ENCODE measurements at regions not wholly inside any gene's neighbourhood (a gene's known extent, or its start where the extent isn't known, plus 50 kb on each side); places are given as distances from the start of the nearest gene placed in this dataset.
"Not testable (repeated sequence)": the region's sequence is repeated elsewhere in the genome, so short reads cannot be mapped to it uniquely, and the experiment has no call there.

DNA sequence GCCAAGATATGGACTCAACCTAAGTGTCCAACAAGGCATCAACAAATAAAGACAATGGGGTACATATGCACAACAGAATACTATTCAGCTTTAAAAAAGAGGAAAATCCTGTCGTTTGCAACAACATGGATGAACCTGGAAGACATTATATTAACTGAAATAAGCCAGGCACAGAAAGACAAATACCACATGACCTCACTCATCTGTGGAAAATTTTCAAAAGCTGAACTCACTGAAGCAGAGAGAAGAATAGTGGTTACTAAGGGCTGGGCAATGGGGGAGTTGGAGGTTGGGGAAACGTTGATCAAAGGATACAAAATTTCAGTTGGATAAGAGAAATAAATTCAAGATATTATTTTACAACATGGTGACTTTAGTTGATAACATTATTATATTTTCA is 221.4 kb upstream of the PITRM1 start:
- Histone ChIP-seq H3K4me1 (ENCODE audit: control insufficient read depth, low read depth, low read length) (no peaks in the 10 kb centered on the region), H3K9ac (ENCODE audit: low read length) (no peak overlapping the region), H3K9me3 (ENCODE audit: control insufficient read depth, low read depth, low read length) (no peaks in the 10 kb centered on the region), H3K27me3 (ENCODE audit: control insufficient read depth, insufficient read depth, low read length) (no peaks in the 10 kb centered on the region), H3K4me3 (ENCODE audit: low read length) (no peak overlapping the region), H3K36me3 (ENCODE audit: control insufficient read depth, low read depth, low read length) (no peaks in the 10 kb centered on the region), H3K27ac (ENCODE audit: low read length) (no peak overlapping the region)

DNA sequence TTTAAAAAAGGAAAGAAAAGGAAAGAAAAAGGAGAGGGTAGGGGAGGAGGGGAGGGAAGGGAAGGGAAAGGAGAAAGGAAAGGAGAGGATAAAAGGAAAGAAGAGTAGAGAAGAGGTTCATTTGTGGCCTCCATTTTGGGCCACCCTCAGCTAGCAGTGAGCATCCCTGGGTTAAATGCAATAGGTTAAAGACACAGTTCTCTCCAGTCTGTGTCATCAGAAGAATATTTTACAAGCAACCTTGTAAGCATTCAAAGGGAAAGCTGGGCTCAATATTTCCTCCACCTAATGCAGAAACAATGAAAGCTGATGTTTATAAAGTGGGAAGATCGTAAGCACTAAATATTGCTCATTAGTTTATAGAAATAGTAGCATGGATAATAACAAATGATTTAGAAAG is 219.1 kb upstream of the PITRM1 start:
- no peaks in the 10 kb centered on the region for H3K36me3 ChIP-seq (ENCODE audit: control insufficient read depth, low read depth, low read length)
- H3K27ac ChIP-seq (ENCODE audit: low read length): no peak overlapping the region

DNA sequence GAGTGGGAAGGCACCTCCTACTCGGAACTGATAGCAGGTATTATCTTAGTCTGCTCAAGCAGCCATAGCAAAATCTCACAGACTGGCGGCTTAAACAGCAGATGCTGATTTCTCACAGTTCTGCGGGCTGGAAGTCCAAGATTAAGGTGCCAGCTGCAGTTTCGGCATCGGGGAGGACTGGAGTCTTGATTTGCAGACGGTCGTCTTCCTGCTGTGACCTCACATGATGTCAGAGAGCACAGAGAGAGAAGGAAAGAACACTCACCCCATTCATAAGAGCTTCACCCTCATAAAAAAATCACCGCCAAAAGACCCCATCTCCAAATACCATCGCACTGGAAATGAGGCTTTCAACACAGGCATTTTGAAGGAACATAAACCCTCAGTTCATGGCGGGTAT is 216.5 kb upstream of the PITRM1 start:
- Histone ChIP-seq H3K4me1 (ENCODE audit: control insufficient read depth, low read depth, low read length) (no peaks in the 10 kb centered on the region), H3K27me3 (ENCODE audit: control insufficient read depth, insufficient read depth, low read length) (no peaks in the 10 kb centered on the region), H3K9me3 (ENCODE audit: control insufficient read depth, low read depth, low read length) (peaks cover 3% of the 10 kb centered on the region), H3K4me3 (ENCODE audit: low read length) (no peak overlapping the region), H3K9ac (ENCODE audit: low read length) (no peak overlapping the region), H3K36me3 (ENCODE audit: control insufficient read depth, low read depth, low read length) (no peaks in the 10 kb centered on the region), H3K27ac (ENCODE audit: low read length) (no peak overlapping the region)

More for the DNA sequence above, 219.1 kb upstream of the PITRM1 start:
- H3K9me3 ChIP-seq (ENCODE audit: control insufficient read depth, low read depth, low read length): no peaks in the 10 kb centered on the region
- H3K27me3 ChIP-seq (ENCODE audit: control insufficient read depth, insufficient read depth, low read length): no peaks in the 10 kb centered on the region
- H3K4me3 ChIP-seq (ENCODE audit: low read length): no peak overlapping the region
- no peak overlapping the region for H3K9ac ChIP-seq (ENCODE audit: low read length)
- no peaks in the 10 kb centered on the region for H3K4me1 ChIP-seq (ENCODE audit: control insufficient read depth, low read depth, low read length)

DNA sequence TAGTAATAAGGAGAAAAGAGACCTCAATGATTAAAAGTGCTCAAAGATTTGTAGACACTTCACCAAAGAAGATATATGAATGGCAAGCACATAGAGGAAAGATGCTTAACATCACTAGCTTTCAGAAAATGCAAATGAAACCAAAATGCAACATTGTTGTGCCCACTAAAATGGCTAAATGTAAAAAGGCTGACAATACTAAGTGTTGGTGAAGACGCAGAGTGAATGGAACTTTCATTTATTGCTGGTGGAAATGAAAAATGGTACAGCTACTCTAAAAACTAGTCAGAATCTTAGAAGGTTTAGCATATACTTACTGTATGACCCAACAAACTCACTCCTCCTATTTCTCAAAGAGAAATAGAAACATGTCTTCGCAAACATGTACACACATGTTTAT is 212.9 kb upstream of the PITRM1 start:
- Histone ChIP-seq H3K36me3 (ENCODE audit: control insufficient read depth, low read depth, low read length) (no peaks in the 10 kb centered on the region), H3K27ac (ENCODE audit: low read length) (no peak overlapping the region), H3K27me3 (ENCODE audit: control insufficient read depth, insufficient read depth, low read length) (no peaks in the 10 kb centered on the region), H3K4me1 (ENCODE audit: control insufficient read depth, low read depth, low read length) (no peaks in the 10 kb centered on the region), H3K4me3 (ENCODE audit: low read length) (no peak overlapping the region), H3K9ac (ENCODE audit: low read length) (no peak overlapping the region), H3K9me3 (ENCODE audit: control insufficient read depth, low read depth, low read length) (peaks cover 3% of the 10 kb centered on the region)

DNA sequence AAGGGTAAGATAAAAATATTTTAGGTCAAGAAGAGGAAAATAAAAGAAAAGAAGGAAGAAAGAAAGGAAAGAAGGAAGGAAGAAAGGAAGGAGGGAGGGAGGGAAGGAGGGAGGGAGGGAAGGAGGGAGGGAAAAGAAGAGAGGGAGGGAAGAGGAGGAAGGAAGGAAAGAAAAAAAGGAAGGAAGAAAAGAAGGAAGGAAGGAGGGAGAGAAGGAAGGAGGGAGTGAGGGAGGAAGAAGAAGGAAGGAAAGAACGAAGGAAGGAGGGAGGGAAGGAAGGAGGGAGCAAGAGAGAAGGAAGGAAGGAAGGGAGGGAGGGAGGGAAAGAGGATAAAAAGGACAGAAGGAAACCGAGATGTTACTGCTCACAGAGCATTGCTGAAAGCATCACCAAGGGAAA is 209.5 kb upstream of the PITRM1 start:
- no peak overlapping the region for H3K27ac ChIP-seq (ENCODE audit: low read length)
- H3K4me1 ChIP-seq (ENCODE audit: control insufficient read depth, low read depth, low read length): no peaks in the 10 kb centered on the region
- H3K27me3 ChIP-seq (ENCODE audit: control insufficient read depth, insufficient read depth, low read length): no peaks in the 10 kb centered on the region
- no peak overlapping the region for H3K9ac ChIP-seq (ENCODE audit: low read length)
- H3K9me3 ChIP-seq (ENCODE audit: control insufficient read depth, low read depth, low read length): peaks cover 3% of the 10 kb centered on the region
- no peak overlapping the region for H3K4me3 ChIP-seq (ENCODE audit: low read length)
- no peaks in the 10 kb centered on the region for H3K36me3 ChIP-seq (ENCODE audit: control insufficient read depth, low read depth, low read length)

DNA sequence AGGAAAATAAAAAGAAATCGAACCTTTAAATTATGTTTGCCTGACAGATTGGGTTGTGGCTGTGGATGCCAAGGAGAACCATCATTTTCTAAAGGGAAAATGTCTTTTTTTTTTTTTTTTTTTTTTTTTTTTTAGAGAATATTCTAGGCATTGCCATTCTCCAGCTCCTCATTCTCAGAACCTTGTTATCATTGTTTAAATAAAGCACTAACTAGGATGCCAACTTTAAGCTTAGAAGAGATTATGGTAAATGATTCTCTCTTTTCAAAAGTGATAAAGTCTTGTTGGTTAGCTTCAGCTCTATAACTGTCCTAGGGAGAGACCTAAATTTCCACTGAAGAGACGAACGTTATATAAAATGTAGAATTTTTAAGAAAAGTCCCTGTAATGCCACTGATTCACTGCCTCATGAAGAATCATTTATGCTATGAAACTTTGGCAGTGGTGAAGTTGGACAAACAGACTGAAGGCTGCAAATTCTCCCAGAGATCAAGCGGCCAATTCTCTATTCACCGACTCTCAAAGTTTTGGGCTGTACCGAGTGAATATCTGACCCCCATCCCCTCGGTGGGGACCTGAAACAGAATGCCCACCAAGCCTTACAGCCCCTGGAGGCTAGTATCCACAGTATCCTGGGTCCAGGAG is 207.9 kb upstream of the PITRM1 start:
- Histone ChIP-seq H3K36me3 (ENCODE audit: control insufficient read depth, low read depth, low read length) (no peaks in the 10 kb centered on the region), H3K4me1 (ENCODE audit: control insufficient read depth, low read depth, low read length) (no peaks in the 10 kb centered on the region), H3K27me3 (ENCODE audit: control insufficient read depth, insufficient read depth, low read length) (no peaks in the 10 kb centered on the region), H3K4me3 (ENCODE audit: low read length) (no peak overlapping the region), H3K9ac (ENCODE audit: low read length) (no peak overlapping the region), H3K27ac (ENCODE audit: low read length) (no peak overlapping the region), H3K9me3 (ENCODE audit: control insufficient read depth, low read depth, low read length) (peaks cover 1% of the 10 kb centered on the region)

DNA sequence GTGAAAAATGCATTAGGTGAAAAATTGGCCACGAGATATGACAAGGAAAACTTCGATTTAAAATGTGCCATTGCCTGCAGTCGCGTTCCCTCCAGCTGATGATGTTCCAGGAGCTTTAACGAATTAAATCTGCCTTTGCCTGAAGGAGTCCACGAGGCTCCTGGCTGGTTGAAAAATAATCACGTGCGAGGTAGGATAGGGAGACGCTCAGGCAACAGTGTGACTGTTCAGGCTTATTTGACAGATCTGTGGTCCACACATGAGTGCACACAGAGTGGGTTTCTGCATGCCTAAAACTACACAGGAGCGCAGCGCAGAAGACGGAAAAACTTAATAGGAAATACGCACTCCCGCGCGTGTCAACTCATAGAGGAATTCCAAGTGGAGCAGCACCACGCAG is 204.0 kb upstream of the PITRM1 start:
- no peaks in the 10 kb centered on the region for H3K27me3 ChIP-seq (ENCODE audit: control insufficient read depth, insufficient read depth, low read length)
- no peak overlapping the region for H3K4me3 ChIP-seq (ENCODE audit: low read length)
- no peaks in the 10 kb centered on the region for H3K9me3 ChIP-seq (ENCODE audit: control insufficient read depth, low read depth, low read length)
- no peaks in the 10 kb centered on the region for H3K36me3 ChIP-seq (ENCODE audit: control insufficient read depth, low read depth, low read length)
- no peak overlapping the region for H3K27ac ChIP-seq (ENCODE audit: low read length)
- no peaks in the 10 kb centered on the region for H3K4me1 ChIP-seq (ENCODE audit: control insufficient read depth, low read depth, low read length)
- no peak overlapping the region for H3K9ac ChIP-seq (ENCODE audit: low read length)

DNA sequence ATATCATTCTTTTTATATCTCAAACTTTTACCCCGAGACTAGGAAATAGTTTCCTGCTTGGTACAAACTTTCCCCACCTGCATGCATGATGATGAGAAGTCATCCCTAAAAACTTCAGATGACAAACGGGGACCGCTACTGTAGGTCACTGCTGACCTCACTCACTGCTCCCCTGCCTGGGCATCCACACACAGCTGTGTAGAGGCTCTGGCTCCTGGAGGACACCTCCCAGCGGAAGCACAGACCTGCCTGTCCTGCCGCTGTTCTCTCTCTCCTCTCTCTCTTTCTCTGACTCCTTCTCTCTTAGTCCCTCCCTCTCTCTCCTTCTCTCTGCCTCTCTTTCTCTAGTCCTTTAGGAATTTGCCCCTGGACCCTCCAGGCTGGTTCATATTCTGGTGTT is 202.9 kb upstream of the PITRM1 start:
- Histone ChIP-seq H3K27me3 (ENCODE audit: control insufficient read depth, insufficient read depth, low read length) (no peaks in the 10 kb centered on the region), H3K4me3 (ENCODE audit: low read length) (no peak overlapping the region), H3K27ac (ENCODE audit: low read length) (no peak overlapping the region), H3K4me1 (ENCODE audit: control insufficient read depth, low read depth, low read length) (no peaks in the 10 kb centered on the region), H3K9ac (ENCODE audit: low read length) (no peak overlapping the region), H3K9me3 (ENCODE audit: control insufficient read depth, low read depth, low read length) (no peaks in the 10 kb centered on the region), H3K36me3 (ENCODE audit: control insufficient read depth, low read depth, low read length) (no peaks in the 10 kb centered on the region)

DNA sequence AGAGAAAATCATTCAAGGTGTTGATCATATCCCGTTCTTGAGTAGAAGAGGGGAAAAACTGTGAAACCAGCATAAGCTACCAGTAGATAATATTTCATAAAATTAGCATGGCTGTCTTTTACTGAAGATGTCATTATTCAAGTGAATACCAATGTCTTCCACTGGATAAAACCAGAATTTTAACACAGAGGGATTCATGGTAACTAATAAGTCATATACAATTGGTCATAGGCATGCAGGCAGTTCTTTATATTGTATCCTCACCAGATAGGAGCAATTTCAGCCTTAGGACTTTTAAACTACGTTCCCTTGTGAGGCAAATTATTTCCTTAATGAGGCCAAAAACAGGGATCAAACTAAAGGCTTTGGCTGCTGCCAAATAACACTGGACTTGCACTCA is 202.3 kb upstream of the PITRM1 start:
- Histone ChIP-seq H3K4me1 (ENCODE audit: control insufficient read depth, low read depth, low read length) (no peaks in the 10 kb centered on the region), H3K9ac (ENCODE audit: low read length) (no peak overlapping the region), H3K27ac (ENCODE audit: low read length) (no peak overlapping the region), H3K9me3 (ENCODE audit: control insufficient read depth, low read depth, low read length) (no peaks in the 10 kb centered on the region), H3K4me3 (ENCODE audit: low read length) (no peak overlapping the region), H3K36me3 (ENCODE audit: control insufficient read depth, low read depth, low read length) (no peaks in the 10 kb centered on the region), H3K27me3 (ENCODE audit: control insufficient read depth, insufficient read depth, low read length) (no peaks in the 10 kb centered on the region)

DNA sequence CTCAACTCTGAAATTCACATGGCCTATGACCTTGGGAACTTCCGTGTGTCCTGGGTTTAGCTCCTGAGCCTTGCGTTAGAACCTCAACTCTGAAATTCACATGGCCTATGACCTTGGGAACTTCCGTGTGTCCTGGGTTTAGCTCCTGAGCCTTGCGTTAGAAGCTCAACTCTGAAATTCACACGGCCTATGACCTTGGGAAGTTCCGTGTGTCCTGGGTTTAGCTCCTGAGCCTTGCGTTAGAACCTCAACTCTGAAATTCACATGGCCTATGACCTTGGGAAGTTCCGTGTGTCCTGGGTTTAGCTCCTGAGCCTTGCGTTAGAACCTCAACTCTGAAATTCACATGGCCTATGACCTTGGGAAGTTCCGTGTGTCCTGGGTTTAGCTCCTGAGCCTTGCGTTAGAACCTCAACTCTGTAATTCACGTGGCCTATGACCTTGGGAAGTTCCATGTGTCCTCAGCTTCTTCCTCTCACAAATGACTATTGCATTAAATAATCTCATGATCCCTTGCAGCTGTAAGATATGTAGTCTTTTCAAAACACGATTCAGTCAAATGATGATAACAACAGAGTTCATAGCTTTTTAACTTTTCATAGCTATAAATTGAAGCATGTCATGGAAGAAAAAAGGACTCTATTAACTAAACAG is 200.9 kb upstream of the PITRM1 start:
- H3K9ac ChIP-seq (ENCODE audit: low read length); H3K4me1 ChIP-seq (ENCODE audit: control insufficient read depth, low read depth, low read length); H3K4me3 ChIP-seq (ENCODE audit: low read length); H3K36me3 ChIP-seq (ENCODE audit: control insufficient read depth, low read depth, low read length); H3K27me3 ChIP-seq (ENCODE audit: control insufficient read depth, insufficient read depth, low read length); H3K27ac ChIP-seq (ENCODE audit: low read length); H3K9me3 ChIP-seq (ENCODE audit: control insufficient read depth, low read depth, low read length): not testable (repeated sequence)

DNA sequence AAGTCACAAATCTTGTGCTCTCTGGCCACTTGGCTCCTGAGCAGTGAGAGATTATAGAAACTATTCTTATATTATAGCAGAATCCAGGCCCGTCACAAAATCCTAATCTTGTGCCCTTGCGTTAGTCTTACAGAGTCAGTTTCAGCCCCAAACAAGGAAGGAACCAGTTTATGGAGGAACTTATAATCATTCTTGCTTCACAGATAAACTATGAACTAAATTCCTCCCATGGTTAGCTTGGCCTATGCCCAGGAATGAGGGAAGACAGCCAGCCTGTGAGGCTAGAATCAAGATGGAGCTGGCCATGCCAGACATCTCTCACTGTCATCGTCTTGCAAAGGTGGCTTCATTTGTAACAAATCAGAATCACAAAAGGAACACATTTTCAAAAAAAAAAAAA is 199.7 kb upstream of the PITRM1 start:
- Histone ChIP-seq H3K27me3 (ENCODE audit: control insufficient read depth, insufficient read depth, low read length) (no peaks in the 10 kb centered on the region), H3K9me3 (ENCODE audit: control insufficient read depth, low read depth, low read length) (no peaks in the 10 kb centered on the region), H3K4me3 (ENCODE audit: low read length) (no peak overlapping the region), H3K36me3 (ENCODE audit: control insufficient read depth, low read depth, low read length) (no peaks in the 10 kb centered on the region), H3K27ac (ENCODE audit: low read length) (no peak overlapping the region), H3K9ac (ENCODE audit: low read length) (no peak overlapping the region), H3K4me1 (ENCODE audit: control insufficient read depth, low read depth, low read length) (no peaks in the 10 kb centered on the region)

DNA sequence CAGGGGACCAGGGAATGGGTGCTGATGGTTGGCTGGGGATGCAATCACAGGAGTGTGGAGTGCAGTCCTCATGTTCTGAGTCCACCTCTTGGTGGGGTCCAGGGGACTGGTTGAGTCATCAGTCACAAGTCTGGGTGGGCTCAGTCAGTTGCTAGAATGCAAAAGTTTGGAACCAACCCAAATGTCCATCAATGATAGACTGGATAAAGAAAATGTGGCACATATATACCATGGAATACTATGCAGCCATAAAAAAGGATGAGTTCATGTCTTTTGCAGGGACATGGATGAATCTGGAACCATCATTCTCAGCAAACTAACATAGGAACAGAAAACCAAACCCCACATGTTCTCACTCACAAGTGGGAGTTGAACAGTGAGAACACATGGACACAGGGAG is 199.0 kb upstream of the PITRM1 start:
- H3K4me3 ChIP-seq (ENCODE audit: low read length); H3K4me1 ChIP-seq (ENCODE audit: control insufficient read depth, low read depth, low read length); H3K27ac ChIP-seq (ENCODE audit: low read length); H3K9me3 ChIP-seq (ENCODE audit: control insufficient read depth, low read depth, low read length); H3K9ac ChIP-seq (ENCODE audit: low read length); H3K27me3 ChIP-seq (ENCODE audit: control insufficient read depth, insufficient read depth, low read length); H3K36me3 ChIP-seq (ENCODE audit: control insufficient read depth, low read depth, low read length): not testable (repeated sequence)
